HG03108 (cell line): ENCODE measurements at regions not wholly inside any gene's neighbourhood (a gene's known extent, or its start where the extent isn't known, plus 50 kb on each side); places are given as distances from the start of the nearest gene placed in this dataset.

Experiments used
- ATAC-seq: cut with Tn5 transposase; IDR thresholded peaks from one replicate; pipeline ENCODE4 v1.9.1; 2021; ENCODE audit warnings: moderate library complexity; ENCODE audit not compliant: unreplicated experiment

- ATAC-seq, result no peak
Measured at GRCh38 chr6:2563635-2564034, 187.1 kb downstream of the MYLK4 start.

- no peak for ATAC-seq
Measured at GRCh38 chr6:2562721-2563451, 187.8 kb downstream of the MYLK4 start.

- ATAC-seq, result no peak
Measured at GRCh38 chr6:2560917-2561698, 189.6 kb downstream of the MYLK4 start.

GRCh38 chr6:2560140-2560818 is 190.4 kb downstream of the MYLK4 start:
- ATAC-seq, result no peak

GRCh38 chr6:2558861-2559801 is 191.6 kb downstream of the MYLK4 start:
- no peak for ATAC-seq

GRCh38 chr6:2558098-2558680 is 192.5 kb downstream of the MYLK4 start:
- no peak for ATAC-seq

GRCh38 chr6:2557181-2557720 is 193.5 kb downstream of the MYLK4 start:
- ATAC-seq, result no peak

- ATAC-seq, result no peak
Measured at GRCh38 chr6:2556761-2557160, 194.0 kb downstream of the MYLK4 start.

DNA sequence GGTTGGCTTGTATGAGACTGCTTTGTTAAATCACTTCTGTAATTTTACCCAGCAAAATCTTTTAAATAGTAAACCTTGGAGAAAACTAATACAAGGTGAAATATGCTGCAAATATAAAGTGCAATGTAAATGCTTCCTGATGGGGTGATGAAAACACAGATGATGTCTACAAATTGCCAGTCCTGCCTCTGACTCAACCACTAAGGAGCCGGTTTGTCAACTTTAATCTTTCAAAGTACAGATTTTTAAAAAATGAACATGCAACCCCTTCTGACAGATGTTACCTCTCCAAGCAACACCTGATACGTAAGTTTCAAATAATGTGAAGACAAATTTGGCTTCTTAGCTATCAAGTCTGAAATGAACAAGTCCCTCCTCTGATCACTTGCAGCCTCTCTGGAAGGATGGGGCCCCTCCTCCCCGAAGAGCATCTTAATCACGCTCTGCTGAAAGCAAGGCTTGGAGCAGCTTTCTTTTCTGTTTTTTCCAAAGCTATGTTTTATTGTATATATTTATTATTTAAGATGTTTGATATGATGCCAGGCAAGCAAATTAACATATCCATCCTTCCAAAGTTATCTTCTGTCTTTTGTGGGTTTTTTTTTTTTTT is 196.0 kb downstream of the MYLK4 start:
- ATAC-seq, result no peak

DNA sequence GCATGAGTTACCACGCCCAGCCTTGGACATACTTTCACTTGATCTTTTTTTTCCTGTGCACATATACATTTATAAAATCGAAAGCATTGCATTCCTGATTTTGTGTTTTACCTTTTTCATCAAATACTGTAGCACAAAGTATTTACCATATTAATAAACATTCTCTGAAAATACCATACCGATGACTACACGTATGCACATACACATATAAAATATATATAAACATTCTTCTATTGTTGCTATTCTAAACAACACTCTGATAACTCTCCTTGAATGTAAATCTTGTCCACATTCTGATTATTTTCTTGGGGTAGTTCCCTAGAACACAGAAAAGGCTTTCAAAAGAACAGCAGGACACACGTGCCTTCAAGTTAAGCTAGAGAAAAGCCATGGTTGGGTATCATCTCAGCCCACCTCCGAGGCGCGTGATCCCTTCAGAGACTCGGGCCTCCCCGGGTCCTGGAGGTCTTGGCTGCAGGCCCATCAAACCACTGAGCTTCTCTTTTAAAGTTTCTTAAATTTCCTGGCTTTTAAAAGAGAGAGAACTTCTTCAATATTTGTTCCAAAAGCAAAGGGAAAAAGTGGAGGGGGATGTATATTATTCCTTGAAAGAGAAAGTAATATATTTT is 198.1 kb downstream of the MYLK4 start:
- no peak for ATAC-seq

DNA sequence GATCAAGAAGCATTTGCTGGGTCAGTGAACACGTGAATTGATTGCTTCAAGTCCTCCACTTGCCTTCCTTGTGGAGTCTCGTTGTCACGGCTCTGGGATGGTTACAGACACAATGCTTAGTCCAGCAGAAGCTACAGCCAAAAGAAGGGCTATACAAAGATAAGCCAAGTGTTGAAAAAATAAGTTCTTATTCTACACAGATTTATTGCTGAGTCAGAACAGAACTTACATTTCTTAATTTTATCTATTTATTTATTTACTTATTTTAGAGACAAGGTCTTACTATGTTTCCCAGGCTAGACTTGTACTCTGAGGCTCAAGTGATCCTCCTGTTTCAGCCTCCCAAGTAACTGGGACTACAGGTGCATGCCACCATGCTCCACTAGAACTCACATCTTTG is 199.0 kb downstream of the MYLK4 start:
- no peak for ATAC-seq

DNA sequence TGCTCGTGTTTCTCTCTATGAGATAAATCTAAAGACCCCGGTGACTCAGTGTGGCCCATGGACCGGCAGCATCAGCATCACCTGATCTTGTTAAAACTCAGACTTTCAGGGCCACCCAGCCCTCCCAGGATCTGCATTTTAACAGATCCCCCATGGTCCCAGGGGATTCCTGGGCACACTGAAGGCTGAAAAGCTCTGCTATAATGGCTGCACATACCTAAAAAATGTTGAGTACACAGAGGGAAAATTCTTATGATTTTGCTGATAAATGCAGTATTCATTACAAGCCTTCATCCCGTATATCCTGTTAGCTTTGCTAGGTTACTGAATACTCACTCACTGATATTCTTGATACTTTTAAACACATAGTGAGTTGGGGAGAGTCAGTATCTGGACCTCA is 200.5 kb downstream of the MYLK4 start:
- ATAC-seq, result no peak

DNA sequence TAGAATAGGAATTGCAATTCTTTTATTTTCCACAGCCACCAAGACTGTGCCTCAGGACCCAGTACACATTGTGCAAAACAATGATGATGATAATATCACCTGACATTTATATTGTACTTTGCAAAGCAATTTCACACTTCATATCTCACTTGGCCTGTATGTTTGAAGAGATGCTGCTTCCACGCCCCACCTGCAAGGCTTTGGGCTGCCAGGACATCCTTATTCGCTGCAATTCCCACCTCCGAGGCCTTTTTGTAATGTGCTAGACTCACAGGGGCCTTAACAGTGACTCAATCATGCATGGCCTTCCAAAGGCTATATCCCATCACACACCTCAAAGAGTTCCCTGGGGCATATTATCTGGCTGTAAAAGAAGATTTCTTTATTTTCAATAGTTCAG is 200.9 kb downstream of the MYLK4 start:
- ATAC-seq, result no peak

- no peak for ATAC-seq
Measured at GRCh38 chr6:2547355-2547754, 203.4 kb downstream of the MYLK4 start.

DNA sequence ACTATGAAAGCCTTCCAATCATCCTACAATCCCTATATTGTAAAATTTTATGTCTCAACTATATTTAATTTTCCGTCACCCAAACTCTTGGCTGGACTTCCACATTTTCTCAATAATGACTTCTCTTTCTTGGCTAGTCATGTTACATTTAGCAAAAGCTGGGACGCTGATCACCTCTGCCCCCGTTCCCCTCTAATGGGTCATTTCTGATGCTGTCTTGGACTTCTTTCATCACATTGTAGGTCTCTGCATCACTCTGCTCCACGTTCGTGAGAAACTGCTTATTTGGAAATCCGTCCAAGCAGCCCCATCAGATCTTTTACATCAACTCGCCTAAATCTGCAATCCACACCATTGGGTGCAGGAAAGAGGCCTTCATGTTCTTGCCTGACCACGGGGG is 203.8 kb downstream of the MYLK4 start:
- ATAC-seq, result no peak

- ATAC-seq, result no peak
Measured at GRCh38 chr6:2545383-2546038, 205.2 kb downstream of the MYLK4 start.

DNA sequence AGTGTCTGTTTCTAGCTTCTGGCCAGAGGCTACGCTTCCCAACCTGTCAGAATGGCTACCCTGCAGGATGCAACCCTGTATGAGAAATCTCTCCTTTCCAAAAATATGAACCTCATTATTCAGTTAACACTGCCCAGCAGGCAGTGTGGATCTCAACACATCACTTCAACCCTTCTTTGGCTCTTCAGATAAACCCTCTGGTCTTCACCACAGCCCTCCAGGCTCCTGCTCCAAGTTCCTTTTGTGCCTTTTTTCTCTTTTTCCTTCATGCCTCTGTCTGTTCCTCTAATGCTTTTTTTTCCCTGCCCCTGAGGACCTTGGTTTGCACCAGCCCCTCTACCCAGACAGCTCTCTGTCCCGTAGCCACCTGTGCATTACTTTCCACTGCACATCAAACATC is 207.4 kb downstream of the MYLK4 start:
- ATAC-seq, result no peak

DNA sequence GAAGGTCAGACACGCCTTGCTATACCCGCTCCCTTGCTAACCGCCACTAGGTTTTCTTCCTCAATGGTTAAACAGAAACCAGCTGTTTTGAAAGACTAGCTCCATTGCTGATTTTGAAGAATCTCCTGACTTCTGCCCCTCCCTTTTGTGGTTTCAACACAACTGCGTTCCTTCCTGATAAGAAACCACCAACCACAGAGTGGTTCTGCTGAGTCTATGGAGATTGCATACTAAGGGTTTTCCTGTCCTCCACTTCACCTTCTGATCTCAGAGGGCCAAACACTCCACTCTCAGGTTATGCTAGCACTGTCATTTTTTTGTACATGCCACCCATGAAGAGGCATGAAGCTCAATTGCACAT is 207.9 kb downstream of the MYLK4 start:
- peak; percentile 86 for ATAC-seq
